MCF 10A (cell line): ENCODE measurements at regions not wholly inside any gene's neighbourhood (a gene's known extent, or its start where the extent isn't known, plus 50 kb on each side); places are given as distances from the start of the nearest gene placed in this dataset.

Source experiments
- BruUV-seq: library from RNA; stranded (reverse); fragments of 400-500 nt; replicated peaks from 2 replicates; lab custom pipeline; 2021; lab: Mats Ljungman, UMichigan
- CTCF ChIA-PET: fragments of 300-600 bp; sonication (Branson Sonifier 250); formaldehyde crosslinking; extraction: SDS; loops from one replicate; lab custom pipeline; 2021; ENCODE audit warnings: antibody characterized with exemption, inconsistent platforms; lab: Yijun Ruan, JAX
- POLR2A ChIA-PET: fragments of 300-600, 350-650 bp; sonication (Branson Sonifier 250); formaldehyde crosslinking; extraction: SDS; loops from one replicate; lab custom pipeline; 2020; ENCODE audit warnings: antibody characterized with exemption, inconsistent platforms; lab: Yijun Ruan, JAX
- DNase-seq: peaks from one replicate; pipeline ENCODE4 v3.0.0-alpha.2; 2018; ENCODE audit not compliant: unreplicated experiment
- H3K27ac Mint-ChIP-seq: one replicate; pipeline ENCODE4 v1.8.0; 2022; ENCODE audit warnings: mild to moderate bottlenecking, low read depth, mixed read lengths; ENCODE audit not compliant: unreplicated experiment
- H3K27me3 Mint-ChIP-seq: one replicate; pipeline ENCODE4 v1.8.0; 2022; ENCODE audit warnings: mixed read lengths; ENCODE audit not compliant: insufficient read depth, unreplicated experiment
- H3K36me3 Mint-ChIP-seq: one replicate; pipeline ENCODE4 v1.8.0; 2022; ENCODE audit warnings: mild to moderate bottlenecking, moderate library complexity, mixed read lengths; ENCODE audit not compliant: insufficient read depth, unreplicated experiment
- H3K4me1 Mint-ChIP-seq: one replicate; pipeline ENCODE4 v1.8.0; 2022; ENCODE audit warnings: mixed read lengths; ENCODE audit not compliant: insufficient read depth, unreplicated experiment
- H3K4me3 Mint-ChIP-seq: one replicate; pipeline ENCODE4 v1.8.0; 2022; ENCODE audit warnings: mild to moderate bottlenecking, moderate library complexity, mixed read lengths; ENCODE audit not compliant: unreplicated experiment
- H3K9me3 Mint-ChIP-seq: one replicate; pipeline ENCODE4 v1.8.0; 2022; ENCODE audit warnings: mixed read lengths; ENCODE audit not compliant: unreplicated experiment
- intact Hi-C: fragments of 100-400 bp; cut with micrococcal nuclease; formaldehyde crosslinking; loops from 2 replicates; pipeline ENCODE4 v1.14.1; 2022
- TF ChIP-seq, protein P1 (sequence below): fragments of 200-600 bp; IDR thresholded peaks from one replicate; pipeline ENCODE4 v1.8.0; 2022; ENCODE audit warnings: antibody characterized with exemption, mild to moderate bottlenecking; ENCODE audit not compliant: unreplicated experiment

DNA sequence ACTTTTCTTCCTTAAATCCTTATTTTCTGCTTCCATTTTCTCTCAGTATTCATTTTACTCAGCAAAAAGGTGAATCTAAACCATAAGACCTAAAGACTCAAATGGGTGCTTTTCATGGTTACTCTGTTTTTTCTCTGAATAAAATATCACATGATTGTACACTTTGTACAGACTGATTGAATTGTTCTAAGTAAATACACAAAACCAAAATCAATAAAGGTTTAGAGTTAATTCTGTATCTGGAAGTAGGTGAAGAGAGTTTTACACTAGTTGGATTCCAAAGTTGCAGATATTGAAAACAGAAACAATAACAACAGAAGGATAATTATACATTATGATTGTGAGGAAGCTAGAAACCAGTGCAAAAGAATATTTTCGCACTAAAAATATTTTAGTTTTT lies 546.2 kb downstream of the TUSC7 start:
- POLR2A ChIA-PET = no interaction called here

GRCh38 chr3:117261983-117262421 lies 552.4 kb downstream of the TUSC7 start:
- H3K4me1 Mint-ChIP-seq = no peaks in the 10 kb centered on the region
- TF ChIP-seq, protein P1, sequence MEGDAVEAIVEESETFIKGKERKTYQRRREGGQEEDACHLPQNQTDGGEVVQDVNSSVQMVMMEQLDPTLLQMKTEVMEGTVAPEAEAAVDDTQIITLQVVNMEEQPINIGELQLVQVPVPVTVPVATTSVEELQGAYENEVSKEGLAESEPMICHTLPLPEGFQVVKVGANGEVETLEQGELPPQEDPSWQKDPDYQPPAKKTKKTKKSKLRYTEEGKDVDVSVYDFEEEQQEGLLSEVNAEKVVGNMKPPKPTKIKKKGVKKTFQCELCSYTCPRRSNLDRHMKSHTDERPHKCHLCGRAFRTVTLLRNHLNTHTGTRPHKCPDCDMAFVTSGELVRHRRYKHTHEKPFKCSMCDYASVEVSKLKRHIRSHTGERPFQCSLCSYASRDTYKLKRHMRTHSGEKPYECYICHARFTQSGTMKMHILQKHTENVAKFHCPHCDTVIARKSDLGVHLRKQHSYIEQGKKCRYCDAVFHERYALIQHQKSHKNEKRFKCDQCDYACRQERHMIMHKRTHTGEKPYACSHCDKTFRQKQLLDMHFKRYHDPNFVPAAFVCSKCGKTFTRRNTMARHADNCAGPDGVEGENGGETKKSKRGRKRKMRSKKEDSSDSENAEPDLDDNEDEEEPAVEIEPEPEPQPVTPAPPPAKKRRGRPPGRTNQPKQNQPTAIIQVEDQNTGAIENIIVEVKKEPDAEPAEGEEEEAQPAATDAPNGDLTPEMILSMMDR = no peak
- H3K36me3 Mint-ChIP-seq = no peaks in the 10 kb centered on the region
- no peak overlapping the region for H3K27ac Mint-ChIP-seq
- H3K9me3 Mint-ChIP-seq = no peaks in the 10 kb centered on the region
- ChIA-PET CTCF (interaction anchor here (0.7 kb wide), 1 partner anchor 180 kb away, joined by 3 read pairs; no protein-coding TSS in a partner anchor), POLR2A (no interaction called here)
- DNase-seq = no peak
- BruUV-seq = no TSS peak
- H3K27me3 Mint-ChIP-seq = peaks cover 65% of the 10 kb centered on the region
- no peak overlapping the region for H3K4me3 Mint-ChIP-seq
- intact Hi-C loops = no loop called here

More for the DNA sequence above, 546.2 kb downstream of the TUSC7 start:
- Mint-ChIP-seq H3K36me3 (no peaks in the 10 kb centered on the region), H3K27me3 (peaks cover 19% of the 10 kb centered on the region), H3K4me1 (no peaks in the 10 kb centered on the region), H3K4me3 (no peak overlapping the region), H3K9me3 (no peaks in the 10 kb centered on the region), H3K27ac (no peak overlapping the region)
- DNase-seq = no peak
- no TSS peak for BruUV-seq
- intact Hi-C loops = no loop called here
- TF ChIP-seq, protein P1 = no peak
- CTCF ChIA-PET = interaction anchor here (0.7 kb wide), 1 partner anchor 130 kb away, joined by 3 read pairs; no protein-coding TSS in a partner anchor

DNA sequence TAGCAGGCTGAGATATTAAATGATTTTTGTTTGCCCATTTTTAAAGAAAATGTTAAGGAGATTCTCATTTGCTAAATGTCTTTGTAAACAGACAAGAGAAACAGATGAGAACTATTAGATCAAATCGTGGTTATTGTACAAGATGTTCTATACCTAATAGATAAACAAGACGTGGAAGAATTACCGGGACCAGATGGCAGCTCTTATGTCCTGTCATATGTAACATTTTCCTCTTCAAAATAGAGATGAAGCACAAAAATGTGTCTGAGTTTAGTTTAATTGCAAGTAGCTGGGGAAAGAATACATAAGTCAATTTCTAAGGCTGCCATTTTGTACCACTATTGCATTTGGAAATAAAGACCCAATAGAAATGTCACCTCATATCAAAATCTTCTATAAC lies 553.7 kb downstream of the TUSC7 start:
- BruUV-seq = no TSS peak
- H3K36me3 Mint-ChIP-seq = no peaks in the 10 kb centered on the region
- no peaks in the 10 kb centered on the region for H3K9me3 Mint-ChIP-seq
- no peak for DNase-seq
- POLR2A ChIA-PET = no interaction called here
- no peak overlapping the region for H3K27ac Mint-ChIP-seq
- H3K4me1 Mint-ChIP-seq = no peaks in the 10 kb centered on the region
- no peak overlapping the region for H3K4me3 Mint-ChIP-seq
- TF ChIP-seq, protein P1 = no peak
- peaks cover 53% of the 10 kb centered on the region for H3K27me3 Mint-ChIP-seq
- CTCF ChIA-PET = no interaction called here
- intact Hi-C loops = no loop called here

DNA sequence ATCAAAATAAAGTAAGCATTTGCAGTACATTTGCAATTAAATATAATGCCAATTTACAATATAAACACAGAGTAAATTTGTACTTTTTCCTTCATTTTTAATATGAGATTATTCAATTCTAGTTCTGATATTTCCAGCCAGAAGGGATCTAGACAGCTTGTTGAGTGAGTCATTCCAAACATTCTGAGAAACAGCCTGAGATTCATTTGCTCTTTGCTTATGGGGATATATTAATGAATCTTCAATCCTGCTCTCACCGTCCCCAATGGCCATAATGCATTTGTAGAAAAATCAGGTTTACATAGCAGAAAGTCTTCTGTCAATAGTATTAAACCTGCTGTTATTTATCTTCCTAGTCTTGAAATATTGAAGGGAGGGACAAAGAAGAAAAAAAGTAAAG lies 554.2 kb downstream of the TUSC7 start:
- TF ChIP-seq, protein P1 = no peak
- no TSS peak for BruUV-seq
- ChIA-PET CTCF (no interaction called here), POLR2A (interaction anchor here (0.9 kb wide), 1 partner anchor 196 kb away, joined by 3 read pairs; no protein-coding TSS in a partner anchor)
- no peaks in the 10 kb centered on the region for H3K4me1 Mint-ChIP-seq
- H3K36me3 Mint-ChIP-seq = no peaks in the 10 kb centered on the region
- peaks cover 48% of the 10 kb centered on the region for H3K27me3 Mint-ChIP-seq
- H3K9me3 Mint-ChIP-seq = no peaks in the 10 kb centered on the region
- DNase-seq = no peak
- intact Hi-C loops = no loop called here
- no peak overlapping the region for H3K27ac Mint-ChIP-seq
- H3K4me3 Mint-ChIP-seq = no peak overlapping the region
